WERI-Rb-1 (cell line): ENCODE measurements at regions not wholly inside any gene's neighbourhood (a gene's known extent, or its start where the extent isn't known, plus 50 kb on each side); places are given as distances from the start of the nearest gene placed in this dataset.

Experiments
- DNase-seq: peaks from one replicate; pipeline ENCODE4 v3.0.0-alpha.2; 2020
- H3K27ac ChIP-seq: fragments of 250-450 bp; sonication (Bioruptor Pico); 2 replicates; pipeline ENCODE4 v1.5.1; 2020; ENCODE audit warnings: mild to moderate bottlenecking, moderate library complexity
- H3K27me3 ChIP-seq: fragments of 250-450 bp; sonication (Bioruptor Pico); 2 replicates; pipeline ENCODE4 v1.5.1; 2021; ENCODE audit warnings: mild to moderate bottlenecking, low read depth, moderate library complexity; ENCODE audit not compliant: insufficient read depth, severe bottlenecking
- H3K36me3 ChIP-seq: fragments of 250-450 bp; sonication (Bioruptor Pico); 2 replicates; pipeline ENCODE4 v1.5.1; 2020; ENCODE audit warnings: mild to moderate bottlenecking, moderate library complexity
- H3K4me3 ChIP-seq: 2 replicates; pipeline ENCODE4 v1.5.1; 2011; ENCODE audit warnings: low read depth, mild to moderate bottlenecking, control low read depth, low read length
- H3K9me3 ChIP-seq: fragments of 250-450 bp; sonication (Bioruptor Pico); 2 replicates; pipeline ENCODE4 v1.5.1; 2021; ENCODE audit warnings: mild to moderate bottlenecking, moderate library complexity; ENCODE audit not compliant: severe bottlenecking
- CTCF ChIP-seq: IDR thresholded peaks from 2 replicates; pipeline ENCODE4 v1.5.1; 2011; ENCODE audit warnings: low read depth, mild to moderate bottlenecking, control low read depth, inconsistent platforms, low read length

GRCh38 chr5:135199919-135200318 lies 165.9 kb upstream of the PITX1 start:
- no peak for DNase-seq
- Histone ChIP-seq H3K27ac (no peak overlapping the region), H3K4me3 (no peak overlapping the region), H3K27me3 (no peaks in the 10 kb centered on the region), H3K36me3 (no peaks in the 10 kb centered on the region), H3K9me3 (peaks cover 6% of the 10 kb centered on the region)
- no peak for TF ChIP-seq CTCF

GRCh38 chr5:135196483-135196882 lies 162.5 kb upstream of the PITX1 start:
- Histone ChIP-seq H3K36me3 (no peaks in the 10 kb centered on the region), H3K9me3 (no peaks in the 10 kb centered on the region), H3K4me3 (no peak overlapping the region), H3K27ac (no peak overlapping the region), H3K27me3 (no peaks in the 10 kb centered on the region)
- DNase-seq = no peak
- TF ChIP-seq CTCF = no peak

- Histone ChIP-seq H3K36me3 (no peaks in the 10 kb centered on the region), H3K9me3 (no peaks in the 10 kb centered on the region), H3K4me3 (no peak overlapping the region), H3K27me3 (no peaks in the 10 kb centered on the region), H3K27ac (no peak overlapping the region)
- TF ChIP-seq CTCF = no peak
- no peak for DNase-seq
These were observed 161.2 kb upstream of the PITX1 start for GRCh38 chr5:135195270-135195608.

GRCh38 chr5:135194573-135195269 lies 160.7 kb upstream of the PITX1 start:
- no peaks in the 10 kb centered on the region for H3K9me3 ChIP-seq
- no peaks in the 10 kb centered on the region for H3K27me3 ChIP-seq
- no peak overlapping the region for H3K4me3 ChIP-seq
- H3K36me3 ChIP-seq = no peaks in the 10 kb centered on the region
- no peak overlapping the region for H3K27ac ChIP-seq
- DNase-seq = no peak
- TF ChIP-seq CTCF = no peak

GRCh38 chr5:135194126-135194488 lies 160.1 kb upstream of the PITX1 start:
- Histone ChIP-seq H3K9me3 (no peaks in the 10 kb centered on the region), H3K27me3 (no peaks in the 10 kb centered on the region), H3K4me3 (no peak overlapping the region), H3K27ac (no peak overlapping the region), H3K36me3 (no peaks in the 10 kb centered on the region)
- TF ChIP-seq CTCF = no peak
- no peak for DNase-seq
